Tibial nerve (tissue), 4 donors: ENCODE measurements at regions not wholly inside any gene's neighbourhood (a gene's known extent, or its start where the extent isn't known, plus 50 kb on each side); places are given as distances from the start of the nearest gene placed in this dataset.

ENCODE experiments used
- DNase-seq, 2 donors: peaks; one replicate each; pipeline ENCODE4 v3.0.0-alpha.2; 2019; ENCODE audit warnings: low spot score in 2 of 2
- H3K27ac ChIP-seq, 4 donors: fragments of 200-600 bp; sonication (generic) in 3 of 4; one replicate each; pipeline ENCODE4 v1.5.1; 2017 to 2019; ENCODE audit warnings: mild to moderate bottlenecking in 1 of 4
- H3K27me3 ChIP-seq, 2 donors: fragments of 200-600 bp; sonication (generic) in 1 of 2; one replicate each; pipeline versions ENCODE4 v1.5.1 to v1.6.0; 2017 to 2019
- H3K36me3 ChIP-seq, 3 donors: fragments of 200-600 bp; sonication (generic); one replicate each; pipeline ENCODE4 v1.5.1; 2018 to 2019
- H3K4me1 ChIP-seq, 4 donors: fragments of 200-600 bp; sonication (generic) in 3 of 4; one replicate each; pipeline ENCODE4 v1.5.1; 2017 to 2019
- H3K4me3 ChIP-seq, 4 donors: fragments of 200-600 bp; sonication (generic) in 3 of 4; one replicate each; pipeline ENCODE4 v1.5.1; 2017 to 2019; ENCODE audit warnings: mild to moderate bottlenecking in 1 of 4, moderate library complexity in 1 of 4
- H3K9me3 ChIP-seq, 4 donors: fragments of 200-600 bp; sonication (generic) in 3 of 4; one replicate each; pipeline ENCODE4 v1.5.1; 2017 to 2019
- EP300 ChIP-seq, 2 donors: sonication (generic); formaldehyde crosslinking; IDR thresholded peaks; one replicate each; pipeline ENCODE4 v1.6.1; 2017; ENCODE audit warnings: antibody characterized with exemption in 2 of 2, mild to moderate bottlenecking in 1 of 2
- POLR2A ChIP-seq, 2 donors: fragments of 450-650 bp; IDR thresholded peaks; one replicate each; pipeline ENCODE4 v1.6.1; 2017; ENCODE audit warnings: antibody characterized with exemption in 2 of 2, mild to moderate bottlenecking in 2 of 2, moderate library complexity in 2 of 2
- WGBS, 2 donors: methylation state at CpG; one replicate each; pipeline ENCODE4 v1.1.5; 2018; 5-methylcytosine and 5-hydroxymethylcytosine counted together
- TF ChIP-seq, protein P1 (sequence below), 5 experiments: fragments of 200-600 bp in 3 of 5; fragments of 450-650 bp in 2 of 5; sonication (generic) in 3 of 5; IDR thresholded peaks; one replicate each; pipeline ENCODE4 v1.5.1; 2016 to 2019; ENCODE audit warnings: antibody characterized with exemption in 5 of 5, mild to moderate bottlenecking in 3 of 5, moderate library complexity in 2 of 5

DNA sequence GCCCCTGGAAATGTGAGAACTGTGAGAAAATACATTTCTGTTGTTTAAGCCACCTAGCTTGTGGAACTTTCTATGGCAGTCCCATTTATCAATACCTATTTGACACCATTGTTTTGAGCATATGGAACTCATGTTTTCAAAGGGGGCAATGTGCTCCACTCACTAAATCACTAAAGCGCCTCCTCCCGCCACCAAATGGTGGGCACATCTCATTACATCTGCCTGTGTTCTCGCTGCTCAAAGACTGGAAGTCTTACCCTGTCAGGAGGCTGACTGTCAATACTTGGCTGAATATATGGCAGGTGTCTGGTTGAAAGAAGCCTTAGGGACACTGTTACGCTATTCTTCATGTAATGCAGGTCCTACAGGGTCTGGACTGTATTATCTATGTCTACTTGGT, 767.7 kb downstream of the TSN start:
- 93 to 94% methylated on average over 4 of the region's 4 CpGs for WGBS, 2 donors
- H3K36me3 ChIP-seq, result no peaks in the 10 kb centered on the region
- H3K4me3 ChIP-seq, result no peak overlapping the region
- DNase-seq, result no peak
- H3K4me1 ChIP-seq, result no peaks in the 10 kb centered on the region
- TF ChIP-seq, protein P1, sequence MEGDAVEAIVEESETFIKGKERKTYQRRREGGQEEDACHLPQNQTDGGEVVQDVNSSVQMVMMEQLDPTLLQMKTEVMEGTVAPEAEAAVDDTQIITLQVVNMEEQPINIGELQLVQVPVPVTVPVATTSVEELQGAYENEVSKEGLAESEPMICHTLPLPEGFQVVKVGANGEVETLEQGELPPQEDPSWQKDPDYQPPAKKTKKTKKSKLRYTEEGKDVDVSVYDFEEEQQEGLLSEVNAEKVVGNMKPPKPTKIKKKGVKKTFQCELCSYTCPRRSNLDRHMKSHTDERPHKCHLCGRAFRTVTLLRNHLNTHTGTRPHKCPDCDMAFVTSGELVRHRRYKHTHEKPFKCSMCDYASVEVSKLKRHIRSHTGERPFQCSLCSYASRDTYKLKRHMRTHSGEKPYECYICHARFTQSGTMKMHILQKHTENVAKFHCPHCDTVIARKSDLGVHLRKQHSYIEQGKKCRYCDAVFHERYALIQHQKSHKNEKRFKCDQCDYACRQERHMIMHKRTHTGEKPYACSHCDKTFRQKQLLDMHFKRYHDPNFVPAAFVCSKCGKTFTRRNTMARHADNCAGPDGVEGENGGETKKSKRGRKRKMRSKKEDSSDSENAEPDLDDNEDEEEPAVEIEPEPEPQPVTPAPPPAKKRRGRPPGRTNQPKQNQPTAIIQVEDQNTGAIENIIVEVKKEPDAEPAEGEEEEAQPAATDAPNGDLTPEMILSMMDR (IDR thresholded peaks at IDR 0.05), result no peak
- TF ChIP-seq EP300 (IDR thresholded peaks at IDR 0.05) (no peak), POLR2A (IDR thresholded peaks at IDR 0.05) (no peak)
- no peak overlapping the region for H3K27ac ChIP-seq
- no peaks in the 10 kb centered on the region for H3K9me3 ChIP-seq
- H3K27me3 ChIP-seq, result no peaks in the 10 kb centered on the region

DNA sequence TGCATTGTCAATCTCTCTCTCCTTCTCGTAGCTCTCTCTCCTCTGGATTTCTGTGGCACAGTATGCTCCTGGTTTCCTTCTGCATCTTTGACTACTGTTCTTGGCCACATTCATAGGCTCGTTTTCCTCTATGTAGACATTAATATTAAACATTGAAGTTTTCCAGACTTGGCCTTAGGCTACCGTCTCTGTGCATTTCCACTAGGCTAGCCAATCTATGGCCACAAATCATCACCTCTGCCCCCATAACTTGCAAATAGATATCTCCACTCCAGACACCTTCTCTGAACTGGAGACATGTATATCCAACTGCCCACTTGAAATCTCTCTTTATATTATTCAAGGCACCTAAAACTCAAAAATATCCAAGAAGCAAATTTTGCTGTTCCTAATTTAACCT, 768.5 kb downstream of the TSN start:
- H3K9me3 ChIP-seq, result no peaks in the 10 kb centered on the region
- WGBS, 2 donors, result 83 to 86% methylated on average over 3 of the region's 3 CpGs
- no peaks in the 10 kb centered on the region for H3K4me1 ChIP-seq
- H3K27ac ChIP-seq, result no peak overlapping the region
- no peaks in the 10 kb centered on the region for H3K36me3 ChIP-seq
- no peak overlapping the region for H3K4me3 ChIP-seq
- no peak for DNase-seq
- TF ChIP-seq EP300 (IDR thresholded peaks at IDR 0.05) (no peak), POLR2A (IDR thresholded peaks at IDR 0.05) (no peak)
- TF ChIP-seq, protein P1 (IDR thresholded peaks at IDR 0.05), result no peak
- no peaks in the 10 kb centered on the region for H3K27me3 ChIP-seq

DNA sequence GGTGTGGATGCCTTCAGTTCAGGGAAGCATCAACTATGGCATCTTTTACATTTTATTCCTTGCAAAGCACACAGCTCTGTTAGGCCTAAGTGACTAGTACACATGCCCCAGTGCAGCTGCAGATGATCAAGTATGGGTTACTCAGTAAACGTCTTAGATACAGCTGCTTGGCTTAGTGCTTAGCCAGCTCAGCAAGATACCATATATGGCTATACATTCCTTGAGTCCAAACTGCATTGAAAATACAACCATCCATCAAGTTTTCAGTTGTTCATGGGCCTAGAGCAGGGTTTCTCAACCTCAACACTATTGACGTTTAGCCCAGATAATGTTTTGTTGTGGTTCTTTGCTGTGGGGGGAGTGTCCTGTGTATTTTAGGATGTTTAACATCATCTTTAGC, 769.9 kb downstream of the TSN start:
- WGBS, 2 donors, result 46 to 64% methylated on average over 2 of the region's 2 CpGs
- Histone ChIP-seq H3K27me3 (no peaks in the 10 kb centered on the region), H3K36me3 (no peaks in the 10 kb centered on the region), H3K27ac (no peak overlapping the region), H3K4me3 (no peak overlapping the region), H3K9me3 (no peaks in the 10 kb centered on the region), H3K4me1 (no peaks in the 10 kb centered on the region)
- DNase-seq, result no peak
- TF ChIP-seq POLR2A (IDR thresholded peaks at IDR 0.05) (no peak), EP300 (IDR thresholded peaks at IDR 0.05) (no peak)
- TF ChIP-seq, protein P1 (IDR thresholded peaks at IDR 0.05), result no peak

DNA sequence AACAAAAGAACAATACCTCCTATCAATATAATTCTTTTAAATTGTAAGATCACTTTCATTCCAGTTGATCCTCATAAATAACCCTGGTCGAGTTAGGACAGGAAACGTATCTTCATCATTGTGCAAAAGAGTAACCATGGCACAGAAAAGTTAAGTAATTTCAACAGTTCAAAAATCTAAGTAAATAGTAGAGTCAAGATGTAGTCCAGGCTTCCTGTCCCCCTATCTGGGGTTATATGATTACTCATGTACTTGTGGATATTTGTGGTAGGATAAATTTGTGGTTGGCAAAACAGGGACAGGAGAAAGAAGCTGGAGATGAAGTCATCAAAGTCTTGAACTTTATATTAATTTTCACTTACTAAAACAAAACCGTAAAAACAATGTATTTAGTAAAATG, 772.6 kb downstream of the TSN start:
- 83 to 90% methylated on average over 3 of the region's 3 CpGs for WGBS, 2 donors
- H3K4me3 ChIP-seq, result no peak overlapping the region
- peaks cover 0 to 11% (median 1%) of the 10 kb centered on the region in 4 donors for H3K4me1 ChIP-seq
- no peaks in the 10 kb centered on the region for H3K27me3 ChIP-seq
- no peak for DNase-seq
- H3K9me3 ChIP-seq, result no peaks in the 10 kb centered on the region
- H3K36me3 ChIP-seq, result no peaks in the 10 kb centered on the region
- TF ChIP-seq EP300 (IDR thresholded peaks at IDR 0.05) (no peak), POLR2A (IDR thresholded peaks at IDR 0.05) (no peak)
- TF ChIP-seq, protein P1 (IDR thresholded peaks at IDR 0.05), result no peak
- H3K27ac ChIP-seq, result no peak overlapping the region

DNA sequence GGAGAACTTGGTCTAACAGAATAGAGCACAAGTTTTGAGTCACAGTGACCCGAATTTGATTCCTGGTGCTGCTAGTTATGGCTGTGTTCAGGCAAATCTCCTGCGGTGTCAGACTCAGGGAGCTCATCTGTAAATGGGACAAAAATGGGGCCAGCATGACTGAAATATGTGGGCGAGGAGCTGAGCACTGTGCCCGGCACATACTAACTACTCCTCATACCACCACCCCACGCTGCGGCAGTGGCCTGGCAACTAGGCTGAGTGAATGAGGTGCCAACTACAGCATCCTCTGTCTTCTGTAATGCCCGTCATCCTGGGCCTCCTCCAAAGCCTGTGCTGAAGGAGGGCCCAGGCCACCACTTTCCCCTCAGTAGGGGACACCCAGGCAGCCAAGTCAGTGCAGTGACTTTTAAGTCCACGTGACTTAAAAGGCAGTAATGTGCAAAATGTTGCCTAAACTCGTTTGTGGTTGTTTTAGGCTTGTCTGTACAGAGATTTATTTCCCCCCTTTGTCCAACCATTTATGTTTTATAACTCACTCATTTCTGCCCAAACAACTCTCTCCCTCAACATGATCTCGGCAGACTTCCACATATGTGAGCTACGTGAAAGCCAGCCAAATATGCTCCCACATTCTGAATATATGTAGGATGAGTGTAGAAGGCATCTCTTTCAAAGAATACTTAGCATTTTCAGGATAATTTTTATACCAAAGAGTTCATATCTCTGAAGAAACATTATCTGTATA, 773.7 kb downstream of the TSN start:
- Histone ChIP-seq H3K27ac (no peak overlapping the region), H3K9me3 (no peaks in the 10 kb centered on the region), H3K27me3 (no peaks in the 10 kb centered on the region), H3K4me1 (peaks cover 0 to 11% (median 1%) of the 10 kb centered on the region in 4 donors), H3K36me3 (no peaks in the 10 kb centered on the region), H3K4me3 (no peak overlapping the region)
- TF ChIP-seq, protein P1 (IDR thresholded peaks at IDR 0.05), result no peak
- no peak for TF ChIP-seq POLR2A (IDR thresholded peaks at IDR 0.05)
- no peak for TF ChIP-seq EP300 (IDR thresholded peaks at IDR 0.05)
- WGBS, 2 donors, result 82% methylated on average over 11 of the region's 11 CpGs
- no peak for DNase-seq
